ENCODE measurements at regions not wholly inside any gene's neighbourhood (a gene's known extent, or its start where the extent isn't known, plus 50 kb on each side); places are given as distances from the start of the nearest gene placed in this dataset.

DNA sequence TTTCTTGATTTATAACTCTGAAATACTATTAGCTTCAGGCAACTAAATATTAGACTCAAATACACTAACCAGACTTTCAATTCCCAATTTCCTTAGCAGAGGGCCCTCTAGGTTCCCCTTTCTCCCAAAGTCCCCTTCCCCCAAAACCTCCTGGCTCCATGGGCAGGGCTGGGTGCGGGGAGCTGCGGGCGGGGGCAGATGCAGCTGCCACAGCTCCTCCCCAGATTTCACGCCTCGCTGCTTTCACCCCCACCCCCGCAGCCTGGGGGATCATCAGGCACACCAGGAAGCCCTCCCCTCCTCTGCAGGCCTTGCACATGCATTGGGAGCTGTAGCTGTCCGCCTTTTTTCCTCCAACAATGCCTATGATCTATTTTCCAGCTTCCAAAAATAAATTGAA, 82.8 kb upstream of the SPATA31C2 start:
- no peaks in the 10 kb centered on the region for H3K4me1 Mint-ChIP-seq (ENCODE audit: low read depth)
- H3K27ac Mint-ChIP-seq, result no peak overlapping the region
- no peaks in the 10 kb centered on the region for H3K36me3 Mint-ChIP-seq
- H3K27me3 Mint-ChIP-seq, result peaks cover 2% of the 10 kb centered on the region
- no peak overlapping the region for H3K4me3 Mint-ChIP-seq
- H3K9me3 Mint-ChIP-seq (ENCODE audit: low read depth), result no peaks in the 10 kb centered on the region

DNA sequence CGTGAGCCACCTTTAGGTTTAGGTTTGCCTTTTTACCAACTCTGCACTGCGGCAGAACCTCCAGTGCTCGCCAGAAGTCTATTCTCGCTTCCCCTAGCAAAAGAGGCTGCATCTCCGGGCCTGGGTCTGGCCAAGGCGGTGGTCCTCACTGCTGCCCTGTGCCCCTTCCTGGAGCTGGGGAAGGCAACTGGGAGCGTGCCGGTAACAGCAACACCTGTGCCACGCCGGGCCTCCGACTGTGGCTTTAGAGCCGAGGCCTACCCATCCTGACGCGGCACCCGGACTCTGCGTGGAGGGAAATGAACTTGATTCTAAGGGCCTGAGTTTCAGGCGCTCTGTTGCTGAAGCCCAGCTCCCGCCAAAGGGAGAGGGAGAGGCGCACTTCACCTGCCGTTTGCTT, 82.4 kb upstream of the SPATA31C2 start:
- H3K36me3 Mint-ChIP-seq, result no peaks in the 10 kb centered on the region
- H3K4me3 Mint-ChIP-seq, result no peak overlapping the region
- H3K27me3 Mint-ChIP-seq, result peaks cover 2% of the 10 kb centered on the region
- no peaks in the 10 kb centered on the region for H3K9me3 Mint-ChIP-seq (ENCODE audit: low read depth)
- no peak overlapping the region for H3K27ac Mint-ChIP-seq
- H3K4me1 Mint-ChIP-seq (ENCODE audit: low read depth), result no peaks in the 10 kb centered on the region

- Mint-ChIP-seq H3K36me3 (no peaks in the 10 kb centered on the region), H3K4me3 (no peak overlapping the region), H3K9me3 (ENCODE audit: low read depth) (peaks cover 3% of the 10 kb centered on the region), H3K27ac (no peak overlapping the region), H3K4me1 (ENCODE audit: low read depth) (no peaks in the 10 kb centered on the region), H3K27me3 (peaks cover 2% of the 10 kb centered on the region)
These were observed 81.3 kb upstream of the SPATA31C2 start for GRCh38 chr9:88219601-88220000.

GRCh38 chr9:88218726-88219125, 80.5 kb upstream of the SPATA31C2 start:
- H3K4me3 Mint-ChIP-seq, result no peak overlapping the region
- no peaks in the 10 kb centered on the region for H3K4me1 Mint-ChIP-seq (ENCODE audit: low read depth)
- no peaks in the 10 kb centered on the region for H3K36me3 Mint-ChIP-seq
- H3K9me3 Mint-ChIP-seq (ENCODE audit: low read depth), result peaks cover 7% of the 10 kb centered on the region
- H3K27me3 Mint-ChIP-seq, result peaks cover 2% of the 10 kb centered on the region
- H3K27ac Mint-ChIP-seq, result no peak overlapping the region

DNA sequence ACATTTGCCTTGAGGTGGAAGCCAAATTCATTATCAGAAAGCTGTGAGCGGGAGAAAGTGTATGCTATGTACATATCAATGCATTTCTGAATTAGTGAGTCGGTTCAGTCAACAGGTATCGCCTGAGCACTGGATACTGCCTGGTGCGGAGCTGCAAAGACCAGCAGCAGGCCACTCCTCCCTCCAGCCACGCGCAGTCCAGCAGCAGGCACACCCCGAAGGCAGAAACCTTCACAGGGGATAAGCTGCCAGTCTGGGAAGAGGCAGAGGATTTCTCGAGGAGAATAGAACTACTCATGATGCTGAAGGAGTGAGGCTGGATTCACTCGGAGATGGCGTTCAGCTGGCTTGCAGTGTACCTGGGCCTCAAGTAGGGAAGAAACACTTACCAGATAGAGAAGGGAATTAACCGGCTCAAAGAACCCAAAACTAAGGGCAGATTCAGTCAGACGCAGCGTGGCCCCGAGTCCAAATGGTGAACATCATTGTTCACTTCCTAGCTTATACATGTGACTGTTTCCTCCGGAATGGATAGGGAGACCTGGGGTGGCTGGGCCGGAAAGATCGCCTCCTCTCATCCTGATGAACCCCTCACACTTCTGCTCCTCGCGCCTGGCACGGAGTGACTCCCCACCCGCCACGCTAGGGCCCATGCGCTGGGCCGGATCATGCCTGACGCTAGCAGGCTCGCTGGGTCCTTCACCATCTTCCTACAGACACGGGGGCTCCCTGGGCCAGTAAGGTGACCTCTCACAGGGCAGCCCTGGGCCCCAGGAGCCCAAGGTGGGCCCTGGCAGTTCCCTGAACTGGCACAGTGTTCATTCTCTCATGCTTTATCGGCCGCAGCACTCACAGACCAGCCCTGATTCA, 78.1 kb upstream of the SPATA31C2 start:
- Mint-ChIP-seq H3K4me1 (ENCODE audit: low read depth) (no peaks in the 10 kb centered on the region), H3K27ac (no peak overlapping the region), H3K27me3 (peaks cover 2% of the 10 kb centered on the region), H3K36me3 (no peaks in the 10 kb centered on the region), H3K4me3 (no peak overlapping the region), H3K9me3 (ENCODE audit: low read depth) (peaks cover 11% of the 10 kb centered on the region)

GRCh38 chr9:88215196-88216125, 77.2 kb upstream of the SPATA31C2 start:
- Mint-ChIP-seq H3K27ac (no peak overlapping the region), H3K27me3 (peaks cover 2% of the 10 kb centered on the region), H3K4me3 (no peak overlapping the region), H3K36me3 (no peaks in the 10 kb centered on the region), H3K4me1 (ENCODE audit: low read depth) (no peaks in the 10 kb centered on the region), H3K9me3 (ENCODE audit: low read depth) (peaks cover 11% of the 10 kb centered on the region)

DNA sequence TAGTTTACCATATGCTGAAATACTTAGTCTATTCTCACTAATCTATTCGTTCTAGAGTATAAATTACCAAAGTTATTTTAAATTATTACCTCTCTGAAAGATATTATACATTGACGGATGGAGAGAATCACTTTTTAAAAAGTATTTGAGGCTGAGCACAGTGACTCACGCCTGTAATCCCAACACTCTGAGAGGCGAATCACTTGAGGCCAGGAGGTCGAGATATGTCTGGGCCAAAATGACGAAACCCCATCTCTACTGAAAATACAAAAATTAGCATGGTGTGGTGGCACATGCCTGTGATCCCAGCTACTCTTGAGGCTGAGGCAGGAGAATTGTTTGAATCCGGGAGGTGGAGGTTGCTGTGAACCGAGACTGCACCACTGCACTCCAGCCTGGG, 64.0 kb upstream of the SPATA31C2 start:
- H3K4me3 Mint-ChIP-seq, result no peak overlapping the region
- H3K27me3 Mint-ChIP-seq, result peaks cover 3% of the 10 kb centered on the region
- no peaks in the 10 kb centered on the region for H3K36me3 Mint-ChIP-seq
- no peaks in the 10 kb centered on the region for H3K9me3 Mint-ChIP-seq (ENCODE audit: low read depth)
- peaks cover 5% of the 10 kb centered on the region for H3K4me1 Mint-ChIP-seq (ENCODE audit: low read depth)
- H3K27ac Mint-ChIP-seq, result no peak overlapping the region

- H3K4me3 Mint-ChIP-seq, result peak overlapping the region; percentile 38
- H3K36me3 Mint-ChIP-seq, result no peaks in the 10 kb centered on the region
- H3K27ac Mint-ChIP-seq, result no peak overlapping the region
- peaks cover 7% of the 10 kb centered on the region for H3K27me3 Mint-ChIP-seq
- peaks cover 6% of the 10 kb centered on the region for H3K4me1 Mint-ChIP-seq (ENCODE audit: low read depth)
- H3K9me3 Mint-ChIP-seq (ENCODE audit: low read depth), result no peaks in the 10 kb centered on the region
These were observed 60.1 kb upstream of the SPATA31C2 start for GRCh38 chr9:88198341-88198807.

- Mint-ChIP-seq H3K4me3 (no peak overlapping the region), H3K27me3 (peaks cover 10% of the 10 kb centered on the region), H3K9me3 (ENCODE audit: low read depth) (no peaks in the 10 kb centered on the region), H3K27ac (no peak overlapping the region), H3K4me1 (ENCODE audit: low read depth) (peaks cover 6% of the 10 kb centered on the region), H3K36me3 (no peaks in the 10 kb centered on the region)
These were observed 59.6 kb upstream of the SPATA31C2 start for GRCh38 chr9:88197781-88198340.

DNA sequence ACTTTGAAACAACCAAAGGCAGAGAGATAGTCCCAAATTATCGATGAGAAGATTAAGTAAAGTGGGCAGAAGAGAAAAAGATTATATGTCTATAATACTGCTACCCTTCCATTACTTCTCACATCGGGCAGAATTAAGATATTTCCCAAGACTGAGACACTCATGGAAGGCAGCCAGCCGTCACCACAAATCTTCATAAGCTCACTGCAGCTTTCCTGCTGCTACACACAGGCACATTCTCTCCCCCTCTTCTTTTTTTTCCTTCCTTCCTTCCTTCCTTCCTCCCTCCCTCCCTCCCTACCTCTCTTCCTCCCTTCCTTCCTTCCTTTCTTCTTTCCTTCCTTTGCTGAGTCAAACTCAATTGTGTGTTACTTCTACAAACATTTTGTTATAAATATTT, 58.7 kb upstream of the SPATA31C2 start:
- Mint-ChIP-seq H3K27ac (no peak overlapping the region), H3K4me3 (no peak overlapping the region), H3K4me1 (ENCODE audit: low read depth) (peaks cover 6% of the 10 kb centered on the region), H3K9me3 (ENCODE audit: low read depth) (no peaks in the 10 kb centered on the region), H3K27me3 (peaks cover 14% of the 10 kb centered on the region), H3K36me3 (no peaks in the 10 kb centered on the region)

- no peaks in the 10 kb centered on the region for H3K9me3 Mint-ChIP-seq (ENCODE audit: low read depth)
- H3K4me3 Mint-ChIP-seq, result no peak overlapping the region
These were observed 58.0 kb upstream of the SPATA31C2 start for GRCh38 chr9:88196142-88196790.

GRCh38 chr9:88193766-88194165, 55.5 kb upstream of the SPATA31C2 start:
- Mint-ChIP-seq H3K4me3 (no peak overlapping the region), H3K27ac (no peak overlapping the region), H3K36me3 (no peaks in the 10 kb centered on the region), H3K27me3 (peaks cover 18% of the 10 kb centered on the region), H3K9me3 (ENCODE audit: low read depth) (no peaks in the 10 kb centered on the region), H3K4me1 (ENCODE audit: low read depth) (peaks cover 6% of the 10 kb centered on the region)

More at GRCh38 chr9:88196142-88196790, 58.0 kb upstream of the SPATA31C2 start:
- peaks cover 14% of the 10 kb centered on the region for H3K27me3 Mint-ChIP-seq
- H3K4me1 Mint-ChIP-seq (ENCODE audit: low read depth), result peaks cover 6% of the 10 kb centered on the region
- H3K27ac Mint-ChIP-seq, result no peak overlapping the region
- no peaks in the 10 kb centered on the region for H3K36me3 Mint-ChIP-seq

GRCh38 chr9:88191456-88191855, 53.2 kb upstream of the SPATA31C2 start:
- Mint-ChIP-seq H3K36me3 (no peaks in the 10 kb centered on the region), H3K9me3 (ENCODE audit: low read depth) (no peaks in the 10 kb centered on the region), H3K27ac (no peak overlapping the region), H3K27me3 (peaks cover 15% of the 10 kb centered on the region), H3K4me1 (ENCODE audit: low read depth) (no peaks in the 10 kb centered on the region), H3K4me3 (no peak overlapping the region)

DNA sequence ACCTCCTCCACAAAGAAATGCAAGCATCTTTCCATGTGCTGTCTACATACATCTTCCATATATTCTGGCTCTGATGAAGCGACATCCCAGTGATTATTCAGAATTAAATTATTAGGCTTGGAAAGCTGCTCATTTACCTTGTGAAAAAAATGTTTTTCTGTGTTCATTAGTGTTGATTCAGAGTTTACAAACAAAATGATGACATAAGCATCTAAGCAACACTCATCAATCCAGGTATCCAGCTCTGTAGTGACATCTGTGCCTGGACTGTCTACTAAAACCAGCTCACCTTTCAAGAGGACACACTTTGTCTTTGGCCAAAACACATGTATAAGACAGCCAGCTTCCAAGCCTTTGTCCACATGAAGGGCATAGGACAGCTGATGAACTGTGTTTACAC, 51.1 kb upstream of the SPATA31C2 start:
- Mint-ChIP-seq H3K36me3 (no peaks in the 10 kb centered on the region), H3K9me3 (ENCODE audit: low read depth) (no peaks in the 10 kb centered on the region), H3K4me3 (no peak overlapping the region), H3K4me1 (ENCODE audit: low read depth) (no peaks in the 10 kb centered on the region), H3K27me3 (peaks cover 21% of the 10 kb centered on the region), H3K27ac (no peak overlapping the region)

All from activated naive CD8-positive, alpha-beta T cell (primary cell).